ENCODE measurements at regions not wholly inside any gene's neighbourhood (a gene's known extent, or its start where the extent isn't known, plus 50 kb on each side); places are given as distances from the start of the nearest gene placed in this dataset.
"Not testable (repeated sequence)": the region's sequence is repeated elsewhere in the genome, so short reads cannot be mapped to it uniquely, and the experiment has no call there.

GRCh38 chr3:146371902-146372301 lies 97.5 kb downstream of the PLSCR2 start:
- WGBS, 4 donors: 65 to 76% (median 68%) methylated on average over 1 of the region's 1 CpG
- TF ChIP-seq CTCF (IDR thresholded peaks at IDR 0.05) (no peak), POLR2A (IDR thresholded peaks at IDR 0.05) (no peak)
- no peaks in the 10 kb centered on the region for H3K4me1 ChIP-seq (replicated peaks in 1 of 2)
- H3K27ac ChIP-seq: no peak overlapping the region
- H3K36me3 ChIP-seq (replicated peaks in 1 of 2): no peaks in the 10 kb centered on the region
- no peaks in the 10 kb centered on the region for H3K9me3 ChIP-seq (replicated peaks in 1 of 3)
- no peak overlapping the region for H3K4me3 ChIP-seq
- no peak for DNase-seq
- intact Hi-C loops (cut with DNase I): no loop called here
- no peaks in the 10 kb centered on the region for H3K27me3 ChIP-seq

GRCh38 chr3:146368882-146369523 lies 100.4 kb downstream of the PLSCR2 start:
- H3K4me3 ChIP-seq: no peak overlapping the region
- DNase-seq: no peak
- 47 to 65% (median 56%) methylated on average over 3 of the region's 3 CpGs for WGBS, 4 donors
- TF ChIP-seq CTCF (IDR thresholded peaks at IDR 0.05): no peak
- no peak for TF ChIP-seq POLR2A (IDR thresholded peaks at IDR 0.05)
- no peaks in the 10 kb centered on the region for H3K9me3 ChIP-seq (replicated peaks in 1 of 3)
- no peaks in the 10 kb centered on the region for H3K27me3 ChIP-seq
- H3K36me3 ChIP-seq (replicated peaks in 1 of 2): no peaks in the 10 kb centered on the region
- H3K4me1 ChIP-seq (replicated peaks in 1 of 2): no peaks in the 10 kb centered on the region
- H3K27ac ChIP-seq: no peak overlapping the region
- intact Hi-C loops (cut with DNase I): no loop called here

DNA sequence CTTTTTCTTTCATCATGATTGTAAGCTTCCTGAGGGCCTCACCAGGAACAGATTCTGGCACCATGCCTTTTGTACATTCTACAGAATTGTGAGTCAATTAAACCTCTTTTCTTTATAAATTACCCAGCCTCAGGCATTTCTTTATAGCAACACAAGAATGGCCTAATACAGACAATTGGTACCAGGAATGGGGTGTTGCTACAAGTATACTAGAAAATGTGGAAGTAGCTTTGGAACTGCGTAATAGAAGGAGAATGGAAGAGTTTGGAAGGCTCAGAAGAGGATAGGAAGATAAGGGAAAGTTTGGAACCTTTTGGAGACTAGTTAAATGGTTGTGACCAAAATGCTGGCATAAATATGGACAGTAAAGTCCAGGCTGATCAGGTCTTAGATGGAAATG lies 108.9 kb upstream of the PLSCR4 start:
- no peak for TF ChIP-seq POLR2A (IDR thresholded peaks at IDR 0.05)
- TF ChIP-seq CTCF (IDR thresholded peaks at IDR 0.05): no peak
- 71 to 82% (median 79%) methylated on average over 1 of the region's 1 CpG for WGBS, 4 donors
- H3K27me3 ChIP-seq: no peaks in the 10 kb centered on the region

GRCh38 chr3:146354421-146354820 lies 103.5 kb upstream of the PLSCR4 start:
- intact Hi-C loops (cut with DNase I); H3K27me3 ChIP-seq; DNase-seq; H3K4me3 ChIP-seq; H3K27ac ChIP-seq; H3K9me3 ChIP-seq (replicated peaks in 1 of 3); H3K36me3 ChIP-seq (replicated peaks in 1 of 2); H3K4me1 ChIP-seq (replicated peaks in 1 of 2): not testable (repeated sequence)
- WGBS, 4 donors: 82 to 90% (median 86%) methylated on average over 6 of the region's 6 CpGs

More for the DNA sequence above, 108.9 kb upstream of the PLSCR4 start:
- Histone ChIP-seq H3K4me3 (no peak overlapping the region), H3K36me3 (replicated peaks in 1 of 2) (no peaks in the 10 kb centered on the region), H3K9me3 (replicated peaks in 1 of 3) (no peaks in the 10 kb centered on the region), H3K4me1 (replicated peaks in 1 of 2) (no peaks in the 10 kb centered on the region), H3K27ac (no peak overlapping the region)
- intact Hi-C loops (cut with DNase I): no loop called here
- DNase-seq: no peak

GRCh38 chr3:146350852-146351251 lies 99.9 kb upstream of the PLSCR4 start:
- Histone ChIP-seq H3K27me3 (no peaks in the 10 kb centered on the region), H3K9me3 (replicated peaks in 1 of 3) (no peaks in the 10 kb centered on the region), H3K36me3 (replicated peaks in 1 of 2) (no peaks in the 10 kb centered on the region), H3K4me1 (replicated peaks in 1 of 2) (no peaks in the 10 kb centered on the region), H3K27ac (no peak overlapping the region), H3K4me3 (no peak overlapping the region)
- TF ChIP-seq POLR2A (IDR thresholded peaks at IDR 0.05): no peak
- no peak for TF ChIP-seq CTCF (IDR thresholded peaks at IDR 0.05)
- no peak for DNase-seq
- WGBS, 4 donors: 81 to 90% (median 85%) methylated on average over 2 of the region's 2 CpGs
- intact Hi-C loops (cut with DNase I): no loop called here

Data from adrenal gland (tissue), 9 donors.